Mononuclear cell (primary cell): ENCODE measurements at regions not wholly inside any gene's neighbourhood (a gene's known extent, or its start where the extent isn't known, plus 50 kb on each side); places are given as distances from the start of the nearest gene placed in this dataset.

Experiments
- H3K27me3 ChIP-seq: 2 replicates; pipeline ENCODE4 v1.6.0; 2011; ENCODE audit warnings: low read length, control low read depth; ENCODE audit not compliant: insufficient read depth
- H3K4me1 ChIP-seq: 2 replicates; pipeline ENCODE4 v1.5.1; 2011; ENCODE audit warnings: mild to moderate bottlenecking, low read length, control low read depth; ENCODE audit not compliant: insufficient read depth
- H3K4me3 ChIP-seq: 2 replicates; pipeline ENCODE4 v1.5.1; 2011; ENCODE audit warnings: mild to moderate bottlenecking, low read length, moderate library complexity
- H3K9me3 ChIP-seq: 2 replicates; pipeline ENCODE4 v1.5.1; 2011; ENCODE audit warnings: low read depth, mild to moderate bottlenecking, control low read depth, low read length

DNA sequence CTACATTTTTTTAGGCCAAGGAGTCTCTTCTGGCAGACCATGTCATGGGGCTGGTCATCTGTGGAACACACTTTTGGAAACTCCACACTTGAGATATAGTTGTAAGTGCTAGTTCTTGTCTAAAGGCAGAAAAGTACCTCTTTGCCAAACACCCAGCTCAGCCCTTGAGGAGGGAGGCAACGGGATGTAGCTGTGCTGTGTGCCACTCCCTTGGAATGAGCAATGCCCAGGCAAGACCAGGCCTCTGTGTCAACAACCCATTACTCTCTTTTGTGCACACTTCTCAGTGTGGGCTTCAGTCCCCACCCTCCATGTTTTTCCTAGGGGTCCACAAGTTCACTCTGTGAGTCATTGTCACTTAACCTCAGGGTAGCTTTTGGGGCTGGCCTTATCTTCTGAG, 528.3 kb upstream of the CFAP20DC start:
- Histone ChIP-seq H3K4me1 (no peaks in the 10 kb centered on the region), H3K9me3 (no peaks in the 10 kb centered on the region), H3K4me3 (no peak overlapping the region), H3K27me3 (no peaks in the 10 kb centered on the region)

DNA sequence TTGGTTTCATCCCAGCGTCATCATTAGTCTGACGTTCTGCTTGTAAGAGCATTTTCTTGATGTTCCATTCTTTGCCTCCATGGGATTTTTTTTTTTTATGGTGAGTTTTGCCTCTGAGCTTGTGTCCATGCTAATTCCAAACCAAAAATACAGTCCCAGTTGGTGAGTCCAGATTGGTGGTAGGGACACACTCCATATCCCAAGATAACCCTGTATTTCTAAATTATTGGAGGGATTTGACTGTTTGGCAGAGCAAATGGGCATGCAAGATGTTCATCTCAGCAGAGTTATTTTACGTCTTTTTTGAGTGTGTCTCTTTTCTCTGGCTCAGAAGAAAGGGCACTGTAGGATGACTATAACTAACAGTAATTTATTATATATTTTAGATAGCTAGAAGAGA, 526.8 kb upstream of the CFAP20DC start:
- Histone ChIP-seq H3K4me1 (no peaks in the 10 kb centered on the region), H3K4me3 (no peak overlapping the region), H3K27me3 (no peaks in the 10 kb centered on the region), H3K9me3 (no peaks in the 10 kb centered on the region)

DNA sequence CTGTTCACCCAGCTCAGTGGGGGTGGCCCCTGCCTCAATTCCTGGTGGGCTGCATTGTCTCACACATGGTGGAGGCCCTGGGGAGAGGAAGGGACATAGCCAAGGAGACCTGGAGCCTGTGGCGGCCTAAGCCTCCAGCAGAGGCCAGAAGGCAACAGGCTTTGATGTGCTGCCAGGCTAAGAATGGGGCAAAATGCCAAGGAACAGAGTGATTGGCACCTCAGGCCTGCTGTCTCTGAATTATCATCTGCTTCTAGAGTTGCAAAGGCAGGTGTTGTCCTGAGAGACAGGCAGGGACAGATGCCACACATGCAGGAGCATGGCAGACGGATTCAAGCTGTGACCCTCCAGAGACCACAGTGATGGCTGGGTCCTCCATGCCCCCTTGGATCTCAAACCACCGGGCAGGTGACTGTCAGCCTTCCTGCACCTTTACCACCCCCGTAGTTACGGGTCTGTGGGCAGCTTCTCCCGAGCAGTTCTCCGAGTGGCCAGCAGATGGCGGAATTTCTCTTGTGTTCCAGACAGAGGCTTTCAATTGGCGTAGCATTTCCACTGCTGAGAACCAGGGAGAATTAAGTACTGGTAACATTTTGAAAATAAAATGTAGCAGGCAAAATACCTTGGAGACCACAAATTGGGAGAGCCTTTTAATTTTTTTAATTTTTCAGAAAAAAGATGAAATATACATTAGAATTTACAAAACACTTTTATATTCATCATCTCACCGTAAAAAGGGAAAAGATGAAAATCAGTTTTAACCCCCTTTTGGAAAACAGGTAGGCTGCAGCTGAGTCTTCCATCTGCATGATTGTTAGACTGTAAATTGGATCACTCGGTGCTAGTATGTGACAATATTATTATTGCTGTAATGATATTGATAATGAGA, 525.5 kb upstream of the CFAP20DC start:
- Histone ChIP-seq H3K4me1 (no peaks in the 10 kb centered on the region), H3K4me3 (no peak overlapping the region), H3K27me3 (no peaks in the 10 kb centered on the region), H3K9me3 (no peaks in the 10 kb centered on the region)

DNA sequence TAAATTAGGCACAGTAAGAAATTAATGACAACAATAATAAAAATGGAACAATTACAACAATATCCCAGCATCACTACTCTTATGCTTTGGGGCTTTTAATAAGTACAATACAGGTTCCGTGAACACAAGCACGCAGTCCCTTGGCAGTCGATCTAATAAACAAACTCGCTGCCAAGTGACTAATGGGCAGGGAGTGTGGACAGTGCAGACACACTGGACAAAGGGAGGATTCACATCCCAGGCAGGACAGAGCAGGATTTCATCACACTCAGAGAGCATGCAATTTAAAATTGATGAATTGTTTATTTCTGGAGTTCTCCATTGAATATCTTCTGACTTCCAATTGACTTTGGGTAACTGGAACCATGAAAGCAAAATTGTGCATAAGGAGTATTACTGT, 524.1 kb upstream of the CFAP20DC start:
- Histone ChIP-seq H3K27me3 (no peaks in the 10 kb centered on the region), H3K4me3 (no peak overlapping the region), H3K4me1 (no peaks in the 10 kb centered on the region), H3K9me3 (no peaks in the 10 kb centered on the region)

DNA sequence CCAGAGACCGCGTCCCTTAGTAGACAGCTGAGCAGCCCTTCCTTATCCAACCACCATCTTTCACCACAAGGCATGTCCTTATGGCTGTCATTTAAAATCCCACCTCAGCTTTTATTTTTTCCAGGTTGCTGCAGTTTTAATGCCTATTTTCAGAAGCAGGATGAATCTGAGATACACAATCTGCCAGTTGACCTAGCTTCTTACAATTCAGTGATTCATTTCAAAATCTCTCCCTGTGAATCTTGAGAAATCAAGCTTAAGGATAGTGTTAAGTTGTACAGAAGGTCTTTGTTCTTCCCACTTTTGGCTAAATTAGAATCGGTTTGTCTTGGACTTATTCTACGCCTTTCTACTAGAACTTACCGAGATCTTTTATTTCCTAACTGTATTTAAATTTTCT, 522.3 kb upstream of the CFAP20DC start:
- Histone ChIP-seq H3K4me3 (no peak overlapping the region), H3K9me3 (no peaks in the 10 kb centered on the region), H3K27me3 (no peaks in the 10 kb centered on the region), H3K4me1 (no peaks in the 10 kb centered on the region)

DNA sequence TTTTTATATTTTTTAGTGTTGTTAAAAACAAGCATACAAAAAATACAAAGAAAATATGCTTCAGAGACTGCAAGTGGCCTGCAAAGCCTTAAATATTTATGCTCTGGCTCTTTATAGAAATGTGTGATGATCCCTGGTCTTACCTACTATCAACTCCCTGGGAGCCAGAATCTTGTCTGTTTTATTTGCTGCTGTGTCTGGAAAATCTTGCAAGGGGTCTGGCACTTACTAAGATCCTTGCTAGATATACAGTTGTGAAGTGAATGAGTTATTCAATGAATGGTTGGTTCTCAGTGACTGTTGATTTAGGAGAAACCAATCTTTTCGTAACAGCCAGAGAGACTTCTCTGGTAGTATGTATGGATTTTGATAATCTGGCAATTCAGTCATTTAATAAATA, 521.0 kb upstream of the CFAP20DC start:
- Histone ChIP-seq H3K4me1 (no peaks in the 10 kb centered on the region), H3K9me3 (no peaks in the 10 kb centered on the region), H3K27me3 (no peaks in the 10 kb centered on the region), H3K4me3 (no peak overlapping the region)

DNA sequence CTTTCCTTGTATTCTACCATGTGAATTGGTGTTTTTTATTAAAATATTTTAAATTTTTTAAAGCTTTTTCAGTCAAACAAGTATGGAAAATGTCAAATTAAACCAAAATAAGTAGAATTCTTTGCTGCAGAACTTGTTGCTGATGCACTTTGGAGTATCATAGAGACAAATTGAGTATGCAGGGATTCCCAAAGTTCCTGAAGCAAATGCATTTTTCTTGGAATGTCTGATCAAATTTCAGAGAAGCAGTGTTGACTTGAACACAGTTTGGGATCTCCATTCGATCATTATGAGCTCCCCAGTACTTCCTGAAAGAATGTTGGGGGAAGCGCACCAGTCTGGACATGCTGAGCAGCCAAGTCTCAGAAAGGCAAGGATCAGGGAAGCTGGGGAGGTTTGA, 517.8 kb upstream of the CFAP20DC start:
- Histone ChIP-seq H3K9me3 (no peaks in the 10 kb centered on the region), H3K4me3 (no peak overlapping the region), H3K4me1 (no peaks in the 10 kb centered on the region), H3K27me3 (no peaks in the 10 kb centered on the region)

DNA sequence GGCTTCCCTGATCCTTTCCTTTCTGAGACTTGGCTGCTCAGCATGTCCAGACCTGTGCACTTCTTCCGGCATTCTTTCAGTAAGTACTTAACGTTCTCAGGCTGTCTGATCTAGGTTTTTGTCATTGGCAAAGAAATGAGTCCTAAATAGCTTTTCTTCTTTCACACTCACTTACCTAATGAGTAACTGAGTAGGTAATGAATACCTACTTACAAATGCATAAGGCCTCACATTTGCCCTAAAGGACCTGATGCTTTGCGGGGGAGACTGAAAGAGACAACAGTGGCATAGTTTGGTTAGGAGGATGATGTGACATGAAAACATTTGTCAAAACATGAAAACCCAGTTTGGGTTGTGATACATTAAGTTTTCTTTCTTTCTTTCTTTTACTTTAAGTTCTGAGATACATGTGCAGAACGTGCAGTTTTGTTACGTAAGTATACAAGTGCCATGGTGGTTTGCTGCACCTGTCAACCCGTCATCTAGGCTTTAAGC, 516.7 kb upstream of the CFAP20DC start:
- Histone ChIP-seq H3K4me1 (no peaks in the 10 kb centered on the region), H3K4me3 (no peak overlapping the region)

DNA sequence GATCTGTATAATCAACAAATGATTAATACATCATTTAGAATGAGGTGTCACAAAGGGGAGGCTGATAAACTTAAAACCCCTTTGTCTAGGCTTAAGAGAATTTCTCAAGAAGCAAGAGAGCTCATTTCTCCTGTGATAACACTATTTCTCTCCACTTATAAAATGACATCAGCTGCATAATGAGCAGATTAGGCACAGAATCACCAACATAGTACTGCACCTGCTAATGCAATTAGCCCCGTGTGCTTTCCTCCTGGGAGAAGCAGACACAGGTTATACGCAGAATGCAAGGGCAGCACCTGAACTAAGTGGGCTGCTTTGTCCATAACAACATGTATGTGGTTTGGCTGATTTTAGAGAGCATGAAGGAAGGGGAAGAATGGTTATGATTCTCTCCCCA, 515.3 kb upstream of the CFAP20DC start:
- no peak overlapping the region for H3K4me3 ChIP-seq
- no peaks in the 10 kb centered on the region for H3K27me3 ChIP-seq
- H3K9me3 ChIP-seq: no peaks in the 10 kb centered on the region
- H3K4me1 ChIP-seq: no peaks in the 10 kb centered on the region

More for the DNA sequence above, 516.7 kb upstream of the CFAP20DC start:
- no peaks in the 10 kb centered on the region for H3K27me3 ChIP-seq
- H3K9me3 ChIP-seq: no peaks in the 10 kb centered on the region

DNA sequence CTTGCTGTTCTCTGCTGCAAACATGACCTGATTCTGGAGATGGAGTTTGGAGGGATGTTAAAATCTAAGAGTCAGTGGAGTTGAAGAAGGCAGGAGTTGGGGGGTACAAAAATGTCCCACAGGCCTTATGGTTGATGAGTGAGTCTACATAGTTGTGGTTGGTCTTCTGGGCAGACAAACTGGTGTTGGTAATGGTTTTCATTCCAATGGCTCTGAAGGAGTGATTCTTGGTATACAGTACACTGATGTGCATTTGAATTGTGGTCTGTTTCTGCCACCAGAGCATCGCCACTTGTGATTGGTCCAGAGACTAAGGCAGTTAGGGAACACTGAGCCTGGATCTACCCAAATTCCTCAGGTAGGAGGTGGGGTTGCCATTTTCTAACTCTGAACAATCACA, 514.1 kb upstream of the CFAP20DC start:
- H3K4me1 ChIP-seq: no peaks in the 10 kb centered on the region

DNA sequence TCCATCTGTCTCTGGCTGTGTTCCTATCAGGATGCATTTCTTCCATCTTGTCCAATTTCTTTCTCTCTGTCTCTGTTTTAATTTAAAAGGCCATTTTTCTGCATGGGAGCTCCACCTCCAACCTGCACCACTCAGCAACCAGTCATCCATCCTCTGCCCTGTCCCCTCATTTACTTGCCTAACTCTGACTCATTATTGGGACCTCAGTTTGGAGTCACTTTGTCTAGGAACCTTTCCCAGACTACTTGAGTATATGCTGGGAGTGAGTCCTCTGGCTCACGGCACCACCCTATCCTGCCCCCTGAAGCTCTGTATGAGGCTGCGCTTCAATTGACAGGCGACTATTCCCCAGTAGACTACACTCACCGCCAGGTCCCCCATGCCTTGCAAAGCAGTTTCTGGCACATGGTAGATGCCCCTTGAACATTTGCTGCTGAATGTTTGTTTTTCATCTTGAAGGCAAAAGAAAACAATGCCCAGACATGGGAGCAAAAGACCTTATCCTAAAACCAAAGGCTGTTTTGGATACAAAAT, 513.3 kb upstream of the CFAP20DC start:
- Histone ChIP-seq H3K4me3 (no peak overlapping the region), H3K27me3 (no peaks in the 10 kb centered on the region)

More for the DNA sequence above, 514.1 kb upstream of the CFAP20DC start:
- H3K4me3 ChIP-seq: no peak overlapping the region
- H3K27me3 ChIP-seq: no peaks in the 10 kb centered on the region
- no peaks in the 10 kb centered on the region for H3K9me3 ChIP-seq

DNA sequence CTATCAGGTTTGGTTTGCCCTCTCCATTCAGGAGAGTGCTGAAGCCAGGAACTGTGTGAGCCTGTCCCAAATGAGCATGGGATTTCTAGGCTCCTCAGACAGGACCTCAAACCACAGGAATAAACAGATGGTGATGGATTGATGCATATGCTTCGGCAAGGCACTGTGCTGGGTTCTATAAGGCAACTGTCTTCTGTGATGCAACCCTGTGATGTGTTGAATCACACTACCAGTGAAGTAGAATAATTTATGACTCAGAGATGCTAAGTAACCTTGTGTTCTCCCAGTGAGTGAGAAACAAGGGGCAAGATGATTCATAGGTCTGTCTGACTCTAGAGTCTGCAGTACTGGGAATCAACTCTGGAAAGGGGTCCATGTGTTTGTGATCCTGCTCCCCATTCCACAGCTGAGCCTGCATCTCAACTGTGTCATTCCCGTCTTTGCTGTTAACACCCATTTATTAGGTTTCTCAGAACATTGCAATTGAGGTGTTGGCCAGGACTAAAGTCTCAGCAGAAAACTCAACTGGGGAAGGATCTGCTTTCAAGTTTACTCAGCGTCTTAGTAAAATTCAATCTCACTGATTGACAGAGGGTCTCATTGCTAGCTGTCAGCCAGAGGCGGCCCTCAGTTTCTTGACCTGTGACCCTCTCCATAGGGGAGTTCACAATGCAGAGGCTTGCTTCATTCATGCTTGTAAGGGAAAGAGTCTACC, 510.1 kb upstream of the CFAP20DC start:
- Histone ChIP-seq H3K27me3 (no peaks in the 10 kb centered on the region), H3K4me1 (no peaks in the 10 kb centered on the region), H3K4me3 (no peak overlapping the region)

More for the DNA sequence above, 513.3 kb upstream of the CFAP20DC start:
- Histone ChIP-seq H3K4me1 (no peaks in the 10 kb centered on the region), H3K9me3 (no peaks in the 10 kb centered on the region)

DNA sequence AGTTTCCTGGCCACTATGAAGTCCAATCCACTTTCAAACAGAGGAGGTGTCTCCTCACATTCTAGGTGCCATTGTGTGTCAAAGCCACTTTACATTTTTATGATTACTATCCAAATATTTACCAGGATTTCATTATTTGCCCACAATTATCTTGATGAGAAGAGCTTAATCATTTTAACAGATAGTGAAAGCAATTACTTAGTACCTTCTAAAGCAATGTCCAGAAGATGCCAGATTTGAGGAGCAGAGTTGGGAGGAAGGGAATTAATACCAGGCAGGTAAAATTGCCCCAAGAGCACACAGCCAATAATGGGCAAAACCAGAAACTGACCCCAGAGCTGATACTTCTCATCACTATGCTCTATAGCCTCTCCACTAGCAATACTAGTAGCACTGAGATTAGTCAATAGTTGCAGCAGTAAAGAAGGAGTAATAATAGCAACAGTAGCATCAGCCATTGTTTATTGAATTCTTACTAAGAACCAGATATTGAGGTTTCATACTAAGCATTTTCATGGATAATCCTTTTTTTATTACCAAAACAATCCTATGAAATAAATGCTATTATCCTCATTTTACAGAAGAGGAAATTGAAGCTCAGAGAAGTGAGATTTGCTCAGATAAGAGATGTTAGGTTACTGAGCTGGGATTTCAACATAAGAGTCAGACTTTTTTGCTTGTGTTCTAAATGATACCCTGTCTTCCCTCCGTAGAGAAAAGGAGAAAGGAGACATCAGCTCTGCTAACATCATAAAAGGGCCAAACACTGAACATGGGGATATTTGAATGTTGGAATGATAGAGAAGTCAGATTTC, 509.3 kb upstream of the CFAP20DC start:
- H3K27me3 ChIP-seq: no peaks in the 10 kb centered on the region
- H3K4me3 ChIP-seq: no peak overlapping the region
- no peaks in the 10 kb centered on the region for H3K9me3 ChIP-seq
- no peaks in the 10 kb centered on the region for H3K4me1 ChIP-seq

More for the DNA sequence above, 510.1 kb upstream of the CFAP20DC start:
- H3K9me3 ChIP-seq: no peaks in the 10 kb centered on the region

DNA sequence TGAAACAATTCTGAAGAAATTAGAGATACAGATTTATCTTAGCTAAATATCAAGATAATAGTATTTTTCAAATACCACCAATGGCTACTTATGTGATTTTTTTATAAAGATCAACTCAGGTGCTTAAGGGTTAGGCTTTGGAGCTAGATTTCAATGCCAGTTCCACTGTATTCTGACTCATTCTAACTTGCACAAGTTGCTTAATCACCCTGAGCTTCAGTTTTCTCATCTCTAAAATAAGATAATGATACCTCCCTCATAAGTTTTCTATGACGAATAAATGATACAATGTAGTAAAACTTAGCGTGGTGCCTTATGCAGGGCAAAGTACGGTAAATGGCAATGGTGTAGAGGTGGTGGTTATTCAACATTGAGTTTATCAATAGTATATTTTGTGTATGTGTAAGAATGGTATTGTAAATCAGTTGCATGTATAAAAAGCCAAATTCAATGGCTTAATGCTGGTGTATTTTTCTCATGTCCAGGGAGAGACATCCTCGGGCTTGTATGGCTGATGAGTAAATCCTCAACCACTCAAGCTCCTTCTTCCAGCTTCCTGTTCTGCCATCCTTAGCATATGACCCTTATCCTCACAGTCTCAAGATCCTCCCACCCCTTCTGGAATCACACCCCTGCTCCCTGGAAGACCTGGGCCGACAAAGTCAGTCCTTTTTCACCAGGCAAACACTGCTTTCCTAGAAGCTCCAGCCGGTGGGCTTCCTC, 505.9 kb upstream of the CFAP20DC start:
- H3K9me3 ChIP-seq: no peaks in the 10 kb centered on the region
- no peak overlapping the region for H3K4me3 ChIP-seq
- no peaks in the 10 kb centered on the region for H3K4me1 ChIP-seq
- H3K27me3 ChIP-seq: no peaks in the 10 kb centered on the region
